Activated naive CD4-positive, alpha-beta T cell treated with anti-CD3 and anti-CD28 coated beads, Interleukin-2, amount 50 U/mL, for 72 hours (primary cell): ENCODE measurements at regions not wholly inside any gene's neighbourhood (a gene's known extent, or its start where the extent isn't known, plus 50 kb on each side); places are given as distances from the start of the nearest gene placed in this dataset.
A peak's percentile ranks its signal among the peaks of the same experiment; 100 is the strongest.
"Not testable (repeated sequence)": the region's sequence is repeated elsewhere in the genome, so short reads cannot be mapped to it uniquely, and the experiment has no call there.

Source experiments
- ATAC-seq, 2 donors: fragments of 150-1000 bp; cut with Tn5 transposase; 2 replicates each; pipeline ENCODE4 v1.10.0; 2021; ENCODE audit warnings: mild to moderate bottlenecking in 2 of 2, moderate library complexity in 2 of 2
- DNase-seq, 2 donors: peaks; one replicate each; pipeline ENCODE4 v3.0.0; 2021 to 2022; ENCODE audit warnings: low spot score in 2 of 2
- H3K27ac Mint-ChIP-seq, 2 donors: one replicate each; pipeline ENCODE4 v1.8.0; 2022; ENCODE audit warnings: mild to moderate bottlenecking in 2 of 2, mixed read lengths in 2 of 2
- H3K36me3 Mint-ChIP-seq, 2 donors: one replicate each; pipeline ENCODE4 v1.8.0; 2022; ENCODE audit warnings: mixed read lengths in 2 of 2
- H3K9me3 Mint-ChIP-seq, 2 donors: one replicate each; pipeline ENCODE4 v1.8.0; 2022; ENCODE audit warnings: mixed read lengths in 2 of 2

- ATAC-seq (no peak), DNase-seq (no peak)
- H3K36me3 Mint-ChIP-seq, result no peaks in the 10 kb centered on the region
- H3K27ac Mint-ChIP-seq, result no peak overlapping the region
- no peaks in the 10 kb centered on the region for H3K9me3 Mint-ChIP-seq
Measured at GRCh38 chr12:67052981-67053380, 216.2 kb upstream of the CAND1 start.

- Mint-ChIP-seq H3K27ac (no peak overlapping the region), H3K9me3 (no peaks in the 10 kb centered on the region), H3K36me3 (no peaks in the 10 kb centered on the region)
- no peak for ATAC-seq
- DNase-seq, result no peak
Measured at GRCh38 chr12:67056329-67056728, 212.8 kb upstream of the CAND1 start.

GRCh38 chr12:67057072-67057471 lies 212.1 kb upstream of the CAND1 start:
- H3K36me3 Mint-ChIP-seq, result no peaks in the 10 kb centered on the region
- no peak for DNase-seq
- H3K27ac Mint-ChIP-seq, result no peak overlapping the region
- H3K9me3 Mint-ChIP-seq, result no peaks in the 10 kb centered on the region
- no peak for ATAC-seq

- Mint-ChIP-seq H3K36me3 (no peaks in the 10 kb centered on the region), H3K27ac (no peak overlapping the region), H3K9me3 (no peaks in the 10 kb centered on the region)
- DNase-seq (no peak), ATAC-seq (no peak)
Measured at GRCh38 chr12:67062193-67062592, 207.0 kb upstream of the CAND1 start.

GRCh38 chr12:67067453-67068203 lies 201.5 kb upstream of the CAND1 start:
- ATAC-seq, result no peak
- DNase-seq, result no peak
- Mint-ChIP-seq H3K36me3 (no peaks in the 10 kb centered on the region), H3K27ac (no peak overlapping the region), H3K9me3 (no peaks in the 10 kb centered on the region)

- ATAC-seq (peak; percentile 12 to 19), DNase-seq (no peak)
- peak overlapping the region in 1 of 2 donors; percentile 45 for H3K27ac Mint-ChIP-seq
- no peaks in the 10 kb centered on the region for H3K9me3 Mint-ChIP-seq
- no peaks in the 10 kb centered on the region for H3K36me3 Mint-ChIP-seq
Measured at GRCh38 chr12:67068204-67068731, 200.9 kb upstream of the CAND1 start.

GRCh38 chr12:67068761-67069450 lies 200.3 kb upstream of the CAND1 start:
- Mint-ChIP-seq H3K36me3 (no peaks in the 10 kb centered on the region), H3K9me3 (no peaks in the 10 kb centered on the region), H3K27ac (peak overlapping the region in 1 of 2 donors; percentile 45)
- ATAC-seq (peak; percentile 65 to 72), DNase-seq (peak in 1 of 2 donors; percentile 59)

GRCh38 chr12:67069451-67070306 lies 199.5 kb upstream of the CAND1 start:
- no peaks in the 10 kb centered on the region for H3K36me3 Mint-ChIP-seq
- H3K9me3 Mint-ChIP-seq, result no peaks in the 10 kb centered on the region
- DNase-seq (peak in 1 of 2 donors; percentile 31), ATAC-seq (peak; percentile 60 to 71)
- H3K27ac Mint-ChIP-seq, result peak overlapping the region; percentile 30 to 79

GRCh38 chr12:67070307-67070600 lies 198.9 kb upstream of the CAND1 start:
- peak in 1 of 2 donors; percentile 42 for ATAC-seq
- no peaks in the 10 kb centered on the region for H3K9me3 Mint-ChIP-seq
- peak overlapping the region in 1 of 2 donors; percentile 79 for H3K27ac Mint-ChIP-seq
- no peaks in the 10 kb centered on the region for H3K36me3 Mint-ChIP-seq
- DNase-seq, result no peak

- H3K36me3 Mint-ChIP-seq, result no peaks in the 10 kb centered on the region
- DNase-seq, result no peak
- no peak overlapping the region for H3K27ac Mint-ChIP-seq
- H3K9me3 Mint-ChIP-seq, result no peaks in the 10 kb centered on the region
- no peak for ATAC-seq
Measured at GRCh38 chr12:67070604-67071003, 198.6 kb upstream of the CAND1 start.

GRCh38 chr12:67072281-67072680 lies 196.9 kb upstream of the CAND1 start:
- not testable (repeated sequence) for H3K9me3 Mint-ChIP-seq, DNase-seq, ATAC-seq, H3K36me3 Mint-ChIP-seq, H3K27ac Mint-ChIP-seq

GRCh38 chr12:67073336-67073735 lies 195.8 kb upstream of the CAND1 start:
- no peak for ATAC-seq
- Mint-ChIP-seq H3K27ac (no peak overlapping the region), H3K36me3 (no peaks in the 10 kb centered on the region), H3K9me3 (no peaks in the 10 kb centered on the region)
- DNase-seq, result no peak

- H3K9me3 Mint-ChIP-seq, result no peaks in the 10 kb centered on the region
- no peak for ATAC-seq
Measured at GRCh38 chr12:67074072-67074471, 195.1 kb upstream of the CAND1 start.

GRCh38 chr12:67077617-67078016 lies 191.5 kb upstream of the CAND1 start:
- Mint-ChIP-seq H3K36me3 (no peaks in the 10 kb centered on the region), H3K9me3 (no peaks in the 10 kb centered on the region), H3K27ac (no peak overlapping the region)
- DNase-seq (no peak), ATAC-seq (peak; percentile 70 to 91)

More at GRCh38 chr12:67074072-67074471, 195.1 kb upstream of the CAND1 start:
- DNase-seq, result no peak
- Mint-ChIP-seq H3K27ac (no peak overlapping the region), H3K36me3 (no peaks in the 10 kb centered on the region)

- H3K36me3 Mint-ChIP-seq, result no peaks in the 10 kb centered on the region
Measured at GRCh38 chr12:67078957-67079356, 190.2 kb upstream of the CAND1 start.

GRCh38 chr12:67080637-67081036 lies 188.5 kb upstream of the CAND1 start:
- Mint-ChIP-seq H3K9me3 (no peaks in the 10 kb centered on the region), H3K27ac (no peak overlapping the region), H3K36me3 (no peaks in the 10 kb centered on the region)
- no peak for ATAC-seq
- DNase-seq, result no peak

More at GRCh38 chr12:67078957-67079356, 190.2 kb upstream of the CAND1 start:
- no peak for DNase-seq
- ATAC-seq, result no peak
- no peaks in the 10 kb centered on the region for H3K9me3 Mint-ChIP-seq
- H3K27ac Mint-ChIP-seq, result no peak overlapping the region

- Mint-ChIP-seq H3K36me3 (no peaks in the 10 kb centered on the region), H3K9me3 (no peaks in the 10 kb centered on the region), H3K27ac (no peak overlapping the region)
- ATAC-seq, result peak in 1 of 2 donors; percentile 46
- no peak for DNase-seq
Measured at GRCh38 chr12:67082221-67082620, 186.9 kb upstream of the CAND1 start.
